H1 (cell line): ENCODE measurements at regions not wholly inside any gene's neighbourhood (a gene's known extent, or its start where the extent isn't known, plus 50 kb on each side); places are given as distances from the start of the nearest gene placed in this dataset.

ENCODE experiments used
- CTCF ChIA-PET: fragments of 300-600 bp; sonication (Branson Sonifier 250); formaldehyde crosslinking; loops from one replicate; lab custom pipeline; 2021; ENCODE audit not compliant: partially characterized antibody; lab: Charles Lee
- POLR2A ChIA-PET: fragments of 300-600 bp; sonication (Branson Sonifier 250); formaldehyde crosslinking; loops from one replicate; lab custom pipeline; 2021; ENCODE audit warnings: inconsistent platforms; ENCODE audit not compliant: partially characterized antibody; lab: Charles Lee
- DNase-seq, 2 experiments: peaks; one replicate each; pipeline versions ENCODE4 v3.0.0 to v3.0.0-alpha.2; 2010 to 2022; ENCODE audit warnings: low spot score in 2 of 2, low read depth in 1 of 2, mixed read lengths in 1 of 2
- FAIRE-seq: peaks from 2 replicates; lab custom pipeline; 2011; peaks lifted over from hg19 to GRCh38; lab: Jason Lieb, UNC
- H2AFZ ChIP-seq: 2 replicates; pipeline ENCODE4 v1.8.1; 2012; ENCODE audit warnings: low read length, inconsistent platforms
- H2AK5ac ChIP-seq: 2 replicates; pipeline ENCODE4 v1.6.1; 2013; ENCODE audit warnings: low read depth, low read length
- H2BK120ac ChIP-seq: replicated peaks from 2 replicates; pipeline ENCODE3; 2013; ENCODE audit warnings: low read depth, low read length, inconsistent platforms
- H2BK12ac ChIP-seq: 2 replicates; pipeline ENCODE4 v1.6.1; 2013; ENCODE audit warnings: low read depth, low read length
- H2BK15ac ChIP-seq: 2 replicates; pipeline ENCODE4 v1.6.1; 2013; ENCODE audit warnings: low read length
- H2BK20ac ChIP-seq: 2 replicates; pipeline ENCODE4 v1.6.1; 2013; ENCODE audit warnings: low read length
- H2BK5ac ChIP-seq: 2 replicates; pipeline ENCODE4 v1.6.1; 2013; ENCODE audit warnings: low read depth, low read length
- H3K14ac ChIP-seq: 2 replicates; pipeline ENCODE4 v1.6.1; 2013; ENCODE audit warnings: inconsistent platforms; ENCODE audit not compliant: insufficient read length
- H3K18ac ChIP-seq: 2 replicates; pipeline ENCODE4 v1.6.1; 2013; ENCODE audit warnings: low read length; ENCODE audit errors: extremely low read depth
- H3K23ac ChIP-seq: 2 replicates; pipeline ENCODE4 v1.6.1; 2013; ENCODE audit warnings: inconsistent platforms; ENCODE audit not compliant: insufficient read length
- H3K23me2 ChIP-seq: 2 replicates; pipeline ENCODE4 v1.6.1; 2013; ENCODE audit warnings: low read depth, low read length
- H3K27ac ChIP-seq: 2 replicates; pipeline ENCODE4 v1.6.1; 2011; ENCODE audit warnings: low read depth, low read length, inconsistent platforms
- H3K27me3 ChIP-seq, 4 experiments: replicated peaks in 1 of 4; 1 replicate in 1 of 4; 2 replicates in 3 of 4; pipeline versions ENCODE4 v1.6.1 to v1.8.1; 2011 to 2013; ENCODE audit warnings: low read length in 3 of 4, mild to moderate bottlenecking in 3 of 4, inconsistent platforms in 2 of 4, mixed read lengths in 2 of 4, moderate library complexity in 1 of 4; ENCODE audit not compliant: control insufficient read depth in 3 of 4, insufficient read depth in 3 of 4; ENCODE audit errors: extremely low read depth in 1 of 4
- H3K36me3 ChIP-seq, 4 experiments: 2 replicates each; pipeline versions ENCODE4 v1.6.1 to v1.8.1; 2011 to 2013; ENCODE audit warnings: mild to moderate bottlenecking in 4 of 4, low read length in 3 of 4, moderate library complexity in 2 of 4, control low read depth in 1 of 4, inconsistent platforms in 1 of 4; ENCODE audit not compliant: insufficient read depth in 4 of 4, control insufficient read depth in 2 of 4
- H3K4ac ChIP-seq: replicated peaks from 2 replicates; pipeline ENCODE3; 2013; ENCODE audit warnings: low read length, low read depth, mixed read lengths, inconsistent platforms; ENCODE audit not compliant: insufficient read length
- H3K4me1 ChIP-seq, 4 experiments: replicated peaks in 1 of 4; 1 replicate in 1 of 4; 2 replicates in 3 of 4; pipeline versions ENCODE4 v1.6.1 to v1.8.1; 2011 to 2013; ENCODE audit warnings: low read length in 3 of 4, inconsistent platforms in 2 of 4, mixed read lengths in 1 of 4; ENCODE audit not compliant: insufficient read depth in 4 of 4, control insufficient read depth in 3 of 4
- H3K4me2 ChIP-seq, 2 experiments: 2 replicates each; pipeline versions ENCODE4 v1.6.1 to v1.8.1; 2011 to 2013; ENCODE audit warnings: low read depth in 2 of 2, low read length in 2 of 2, control low read depth in 1 of 2, inconsistent platforms in 1 of 2, mild to moderate bottlenecking in 1 of 2; ENCODE audit not compliant: insufficient read depth in 1 of 2
- H3K4me3 ChIP-seq, 4 experiments: fragments of 200-600, 300-600 bp in 1 of 4; sonication (generic), shearing (Covaris generic), sonication (Bioruptor Twin) in 1 of 4; 2 replicates each; pipeline versions ENCODE4 v1.5.1 to v1.8.1; 2011 to 2016; ENCODE audit warnings: low read length in 4 of 4, low read depth in 3 of 4, control low read depth in 2 of 4, inconsistent platforms in 2 of 4, mild to moderate bottlenecking in 2 of 4, mixed read lengths in 1 of 4, moderate library complexity in 1 of 4; ENCODE audit not compliant: insufficient read depth in 2 of 4; ENCODE audit errors: extremely low read depth in 1 of 4
- H3K56ac ChIP-seq: replicated peaks from 2 replicates; pipeline ENCODE3; 2013; ENCODE audit warnings: low read depth, mild to moderate bottlenecking, mixed read lengths, low read length, inconsistent platforms; ENCODE audit not compliant: insufficient read length
- H3K79me1 ChIP-seq: 2 replicates; pipeline ENCODE4 v1.6.1; 2013; ENCODE audit warnings: low read depth, low read length, control low read depth
- H3K79me2 ChIP-seq, 2 experiments: 2 replicates each; pipeline versions ENCODE4 v1.6.1 to v1.8.1; 2012 to 2013; ENCODE audit warnings: low read length in 2 of 2, mild to moderate bottlenecking in 2 of 2, inconsistent platforms in 1 of 2; ENCODE audit not compliant: insufficient read depth in 2 of 2, control insufficient read depth in 1 of 2
- H3K9ac ChIP-seq, 4 experiments: replicated peaks in 1 of 4; 1 replicate in 1 of 4; 2 replicates in 3 of 4; pipeline versions ENCODE4 v1.6.1 to v1.8.1; 2011 to 2013; ENCODE audit warnings: low read depth in 3 of 4, low read length in 3 of 4, control low read depth in 2 of 4, mild to moderate bottlenecking in 2 of 4, moderate library complexity in 2 of 4, inconsistent platforms in 1 of 4; ENCODE audit errors: extremely low read depth in 1 of 4
- H3K9me3 ChIP-seq, 2 experiments: 2 replicates each; pipeline versions ENCODE4 v1.6.1 to v1.8.1; 2012 to 2013; ENCODE audit warnings: mild to moderate bottlenecking in 2 of 2, moderate library complexity in 2 of 2, control low read depth in 1 of 2, inconsistent platforms in 1 of 2, low read depth in 1 of 2, low read length in 1 of 2, mixed read lengths in 1 of 2; ENCODE audit not compliant: insufficient read depth in 2 of 2
- H4K20me1 ChIP-seq, 2 experiments: replicated peaks in 1 of 2; 2 replicates each; pipeline versions ENCODE3 to v1.8.1; 2011 to 2013; ENCODE audit warnings: inconsistent platforms in 2 of 2, low read length in 2 of 2, mild to moderate bottlenecking in 1 of 2; ENCODE audit not compliant: insufficient read depth in 2 of 2, control insufficient read depth in 1 of 2
- H4K5ac ChIP-seq: 2 replicates; pipeline ENCODE4 v1.6.1; 2013; ENCODE audit warnings: low read length, low read depth, mixed read lengths, inconsistent platforms; ENCODE audit not compliant: insufficient read length
- H4K8ac ChIP-seq: 2 replicates; pipeline ENCODE4 v1.8.0; 2013; ENCODE audit warnings: mild to moderate bottlenecking, moderate library complexity, low read length, inconsistent platforms; ENCODE audit not compliant: insufficient read depth; ENCODE audit errors: extremely low read depth
- H4K91ac ChIP-seq: replicated peaks from 2 replicates; pipeline ENCODE3; 2013; ENCODE audit warnings: low read length, mixed read lengths, inconsistent platforms; ENCODE audit not compliant: insufficient read length
- ASH2L ChIP-seq: fragments of 200-600, 300-600 bp; sonication (generic); IDR thresholded peaks from one replicate; pipeline ENCODE4 v1.7.1; 2017; ENCODE audit warnings: low read length
- CHD1 ChIP-seq: IDR thresholded peaks from 2 replicates; pipeline ENCODE4 v1.6.1; 2012; ENCODE audit warnings: low read depth, low read length, improper control_type of control experiment
- EZH2 ChIP-seq: fragments of 200-600 bp; sonication (generic); IDR thresholded peaks from 2 replicates; pipeline ENCODE4 v1.7.1; 2012; ENCODE audit warnings: low read depth, mild to moderate bottlenecking, moderate library complexity, low read length, inconsistent platforms; ENCODE audit not compliant: severe bottlenecking
- GABPA ChIP-seq: IDR thresholded peaks from 2 replicates; pipeline ENCODE4 v1.6.1; 2011; ENCODE audit warnings: mild to moderate bottlenecking, low read length, moderate library complexity, borderline replicate concordance; ENCODE audit not compliant: insufficient read depth
- GTF2F1 ChIP-seq: IDR thresholded peaks from 2 replicates; pipeline ENCODE4 v1.6.1; 2012; ENCODE audit warnings: low read depth, low read length, improper control_type of control experiment, borderline replicate concordance
- MAFK ChIP-seq: IDR thresholded peaks from 2 replicates; pipeline ENCODE4 v1.6.1; 2012; ENCODE audit warnings: low read depth, mild to moderate bottlenecking, improper control_type of control experiment, low read length
- NRF1 ChIP-seq: IDR thresholded peaks from 2 replicates; pipeline ENCODE4 v1.6.1; 2011; ENCODE audit warnings: mild to moderate bottlenecking, low read depth, low read length, improper control_type of control experiment
- RNF2 ChIP-seq: fragments of 200-900, 300-1000 bp; sonication (generic); IDR thresholded peaks from 2 replicates; pipeline ENCODE4 v1.7.1; 2016; ENCODE audit warnings: borderline replicate concordance, low read depth, mild to moderate bottlenecking, antibody characterized with exemption, low read length; ENCODE audit not compliant: poor library complexity, severe bottlenecking; ENCODE audit errors: missing control alignments
- SIN3A ChIP-seq, 2 experiments: IDR thresholded peaks in 1 of 2; conservative IDR thresholded peaks in 1 of 2; 2 replicates each; pipeline ENCODE4 v1.6.1; 2011 to 2012; ENCODE audit warnings: low read length in 2 of 2, improper control_type of control experiment in 1 of 2, low read depth in 1 of 2, mild to moderate bottlenecking in 1 of 2
- SP1 ChIP-seq: IDR thresholded peaks from 2 replicates; pipeline ENCODE4 v1.6.1; 2011; ENCODE audit warnings: low read depth, low read length
- WGBS, 2 experiments: shearing (Covaris generic) in 1 of 2; methylation state at CpG; one replicate each; pipeline versions ENCODE4 v1.1.6 to v1.1.7; 2013 to 2015; ENCODE audit warnings: low lambda C conversion rate in 2 of 2, mixed read lengths in 2 of 2, inconsistent platforms in 1 of 2, low coverage in 1 of 2, missing lambda C conversion rate in 1 of 2; ENCODE audit not compliant: insufficient replicate concordance in 2 of 2, insufficient coverage in 1 of 2, insufficient read length in 1 of 2; ENCODE audit errors: extremely low coverage in 1 of 2, missing lambda C conversion rate in 1 of 2; 5-methylcytosine and 5-hydroxymethylcytosine counted together

GRCh38 chr10:52666931-52667330, 105.7 kb downstream of the MBL2 start:
- DNase-seq = no peak
- ChIA-PET CTCF (interaction anchor here (0.6 to 1.5 kb wide), 3 partner anchors 10 to 79 kb away, joined by 3 to 6 read pairs (median 3); no protein-coding TSS in a partner anchor), POLR2A (no interaction called here)
- H2AFZ ChIP-seq = no peak overlapping the region
- H4K8ac ChIP-seq = no peak overlapping the region
- peaks cover 0 to 1% (median 0%) of the 10 kb centered on the region in 4 experiments; a peak in 1 of 7 replicates for H3K27me3 ChIP-seq
- H3K4me3 ChIP-seq = no peak overlapping the region
- H2BK15ac ChIP-seq = no peak overlapping the region
- no peak overlapping the region for H3K23ac ChIP-seq
- H3K79me2 ChIP-seq = no peaks in the 10 kb centered on the region
- H2AK5ac ChIP-seq = no peak overlapping the region
- 94% methylated on average over 1 of the region's 1 CpG; no CpG with 5 or more reads in 1 of the 2 experiments for WGBS, 2 experiments
- H3K79me1 ChIP-seq = no peaks in the 10 kb centered on the region
- no peaks in the 10 kb centered on the region for H3K36me3 ChIP-seq
- H3K4me1 ChIP-seq = no peaks in the 10 kb centered on the region
- no peak overlapping the region for H3K9ac ChIP-seq
- peaks cover 0 to 9% of the 10 kb centered on the region in 2 experiments; a peak in 1 of 4 replicates for H3K9me3 ChIP-seq
- H4K20me1 ChIP-seq = no peaks in the 10 kb centered on the region
- no peak overlapping the region for H3K4me2 ChIP-seq
- H3K23me2 ChIP-seq = no peaks in the 10 kb centered on the region
- FAIRE-seq = no peak
- TF ChIP-seq NRF1 (no peak), GABPA (no peak), EZH2 (no peak), SIN3A (conservative IDR thresholded peaks at IDR 0.05 in 1 of 2, IDR thresholded peaks at IDR 0.05 in 1 of 2; ENCODE audit: low read depth in 1 of 2, low read length in 2 of 2) (no peak), ASH2L (no peak), CHD1 (no peak), GTF2F1 (no peak), RNF2 (no peak), SP1 (no peak), MAFK (no peak)
- H3K27ac ChIP-seq = no peak overlapping the region
- H3K4ac ChIP-seq = no peak overlapping the region
- H2BK120ac ChIP-seq = no peak overlapping the region
- no peak overlapping the region for H3K56ac ChIP-seq
- no peak overlapping the region for H3K14ac ChIP-seq
- H3K18ac ChIP-seq = no peak overlapping the region
- H4K5ac ChIP-seq = no peak overlapping the region
- no peak overlapping the region for H2BK5ac ChIP-seq
- H2BK20ac ChIP-seq = no peak overlapping the region
- H4K91ac ChIP-seq = no peak overlapping the region
- no peak overlapping the region for H2BK12ac ChIP-seq
